COR-L47 (cell line): ENCODE measurements at regions not wholly inside any gene's neighbourhood (a gene's known extent, or its start where the extent isn't known, plus 50 kb on each side); places are given as distances from the start of the nearest gene placed in this dataset.

ENCODE experiments used
- DNase-seq: peaks from one replicate; lab custom pipeline; 2025; lab: John Stamatoyannopoulos, UW

DNA sequence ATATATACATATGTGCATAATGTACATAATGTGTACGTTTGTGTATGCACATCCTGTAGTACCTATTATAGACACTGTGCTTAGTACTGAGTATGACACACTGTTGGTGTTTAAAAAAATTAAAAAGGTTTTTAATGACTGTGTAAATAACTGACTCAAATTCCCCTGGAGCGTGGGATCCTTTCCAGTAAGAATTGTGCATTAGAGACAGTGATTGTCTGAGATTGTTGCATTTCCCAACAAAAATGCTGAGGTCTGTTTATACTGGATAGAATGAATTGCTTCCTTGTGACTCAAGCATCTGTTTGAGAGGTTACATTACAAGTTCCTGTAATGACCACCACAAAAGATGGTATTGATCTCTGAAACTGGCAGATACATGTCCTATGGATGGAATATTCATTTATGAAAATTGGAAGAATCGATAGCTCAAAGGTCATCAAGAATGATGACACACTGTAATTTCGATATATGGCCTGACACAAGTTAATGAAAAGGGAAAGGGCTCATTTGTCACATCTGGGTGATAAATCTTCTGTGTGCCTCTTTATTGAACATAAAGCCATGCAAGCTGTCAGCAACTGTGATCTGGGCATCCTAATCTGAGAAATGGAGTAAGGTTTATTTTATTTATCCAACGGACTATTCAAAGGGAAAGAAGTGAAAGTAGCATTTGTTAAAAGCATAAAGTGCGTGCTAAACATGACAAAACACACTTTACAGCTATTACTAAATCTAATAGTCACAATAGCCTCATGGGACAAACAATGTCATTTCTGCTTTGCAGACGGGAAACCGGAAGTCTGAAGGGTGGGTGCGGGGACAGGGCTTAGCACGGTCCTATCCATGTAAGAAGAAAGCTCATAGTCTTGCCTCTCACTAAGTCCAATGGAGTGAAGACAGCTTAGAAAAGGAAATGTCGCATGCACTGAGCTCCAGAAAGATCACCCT, 228.8 kb downstream of the CDH11 start:
- DNase-seq, result no peak

DNA sequence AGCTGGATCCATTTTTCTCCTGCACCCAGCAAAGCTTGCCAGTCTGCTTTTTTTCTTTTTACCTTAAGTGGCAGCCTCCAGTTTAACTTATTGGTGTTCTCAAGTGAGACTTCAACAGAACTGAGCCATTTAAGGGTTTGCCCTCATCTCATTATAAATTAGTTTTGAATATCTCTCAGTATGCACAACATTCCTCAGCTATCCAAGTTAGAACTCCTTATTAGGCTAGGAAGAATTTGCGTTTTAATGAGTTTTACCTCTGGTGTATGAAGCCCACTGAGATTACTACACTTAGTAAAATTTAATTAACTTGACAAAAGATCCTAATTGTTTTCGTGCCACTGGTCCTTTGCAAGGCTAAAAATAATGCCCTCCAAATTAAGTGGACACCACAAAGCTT, 232.4 kb downstream of the CDH11 start:
- no peak for DNase-seq

DNA sequence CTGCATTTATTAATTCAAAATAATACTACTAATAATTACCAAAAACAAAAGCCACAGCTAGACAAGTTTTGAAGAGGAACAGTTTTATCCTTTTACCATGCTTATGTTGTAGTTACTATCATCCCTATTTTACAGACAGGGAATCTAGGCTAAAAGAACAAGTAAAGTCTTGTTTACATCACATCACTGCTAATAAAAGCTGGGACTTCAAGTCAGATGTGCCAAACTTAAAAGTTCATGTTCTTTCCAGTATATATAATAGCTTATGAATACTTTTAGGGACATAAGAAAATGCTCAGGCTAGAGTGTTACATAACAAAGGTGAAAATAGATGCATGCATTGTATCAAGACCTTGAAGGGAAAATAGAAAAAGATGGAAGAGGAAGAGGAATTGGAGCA, 234.2 kb downstream of the CDH11 start:
- no peak for DNase-seq

DNA sequence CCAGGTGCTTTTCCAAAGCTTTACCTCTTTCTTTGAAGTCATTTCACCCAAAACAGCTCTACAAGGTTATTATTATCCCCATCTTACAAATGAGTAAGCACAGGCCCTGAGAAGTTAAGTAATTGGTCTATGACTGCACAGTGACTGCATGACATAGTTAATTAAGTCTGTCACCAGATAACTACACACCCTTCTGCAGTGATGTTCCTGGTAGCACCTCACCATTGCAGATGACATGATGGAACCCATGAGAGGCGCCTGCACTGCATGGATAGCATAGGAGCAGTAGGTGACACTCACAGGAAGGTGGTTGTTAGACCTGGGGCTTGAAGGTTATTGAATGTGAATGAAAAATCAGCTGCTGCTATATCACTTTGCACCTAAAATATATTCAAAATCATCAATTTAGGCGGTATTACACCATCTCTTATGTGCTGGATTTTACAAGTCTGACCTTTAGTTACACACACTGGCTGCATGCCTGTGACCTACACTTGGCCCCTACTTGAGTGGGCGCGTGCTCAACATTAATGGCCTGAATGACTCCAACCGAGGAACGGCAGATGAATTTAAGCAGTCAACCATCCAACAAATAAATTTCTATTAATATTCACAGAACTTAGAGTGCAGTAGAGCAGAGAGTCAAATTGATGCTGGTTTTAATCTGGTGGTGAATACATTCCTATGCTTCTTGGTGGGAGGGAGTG, 239.6 kb downstream of the CDH11 start:
- DNase-seq, result no peak

DNA sequence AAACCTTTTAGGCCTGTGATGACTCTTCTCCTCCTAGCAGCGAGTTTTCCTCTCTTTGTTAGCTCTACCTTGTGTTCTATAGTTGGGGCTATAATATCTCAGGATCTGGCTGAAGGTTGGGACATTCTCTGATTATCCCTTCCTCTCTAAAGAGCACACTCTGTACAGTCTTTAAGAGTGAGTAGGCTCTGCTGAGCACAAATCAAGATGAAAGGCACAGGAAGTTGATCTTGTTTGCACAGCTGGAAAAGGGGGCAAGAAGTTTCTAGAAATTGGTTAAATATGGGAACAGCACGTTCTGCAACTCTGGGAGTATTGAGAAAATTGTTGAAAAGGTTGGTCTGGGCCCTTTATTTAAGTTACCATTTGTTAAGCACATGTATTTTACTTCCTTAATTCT, 240.9 kb downstream of the CDH11 start:
- no peak for DNase-seq

DNA sequence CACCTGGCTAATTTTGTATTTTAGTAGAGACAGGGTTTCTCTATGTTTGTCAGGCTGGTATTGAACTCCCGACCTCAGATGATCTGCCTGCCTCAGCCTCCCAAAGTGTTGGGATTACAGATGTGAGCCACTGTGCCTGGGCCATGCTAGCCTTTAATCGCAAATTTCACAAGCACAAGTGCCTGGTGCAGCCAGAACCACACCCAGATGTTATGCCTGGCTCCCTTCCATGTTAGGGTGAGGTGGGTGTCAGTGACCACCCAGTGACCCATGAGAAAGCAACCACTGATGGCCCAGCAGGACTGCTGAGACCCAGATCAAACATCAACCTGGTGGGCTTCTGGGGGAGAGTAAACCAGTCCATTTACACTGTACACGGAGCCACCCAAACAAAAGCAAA, 241.9 kb downstream of the CDH11 start:
- no peak for DNase-seq

DNA sequence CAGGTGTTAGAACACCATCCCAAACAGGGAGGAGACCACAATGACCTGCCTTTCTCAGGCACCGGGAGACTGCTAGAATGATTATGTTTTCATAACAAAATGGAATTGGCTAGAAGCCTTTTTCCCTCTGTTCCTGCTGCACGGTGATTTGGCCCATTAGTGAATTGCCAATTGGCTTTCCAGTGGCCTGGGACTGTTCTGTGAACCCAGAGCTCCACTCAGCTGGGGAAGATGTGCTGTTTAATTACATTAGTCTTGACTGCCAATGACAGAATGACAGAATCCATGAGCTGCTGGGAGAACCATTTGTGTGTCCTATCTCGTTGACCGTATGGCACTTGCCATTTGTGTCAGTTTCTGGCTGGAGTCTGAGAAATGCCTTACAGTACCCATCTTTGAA, 242.9 kb downstream of the CDH11 start:
- DNase-seq, result no peak

DNA sequence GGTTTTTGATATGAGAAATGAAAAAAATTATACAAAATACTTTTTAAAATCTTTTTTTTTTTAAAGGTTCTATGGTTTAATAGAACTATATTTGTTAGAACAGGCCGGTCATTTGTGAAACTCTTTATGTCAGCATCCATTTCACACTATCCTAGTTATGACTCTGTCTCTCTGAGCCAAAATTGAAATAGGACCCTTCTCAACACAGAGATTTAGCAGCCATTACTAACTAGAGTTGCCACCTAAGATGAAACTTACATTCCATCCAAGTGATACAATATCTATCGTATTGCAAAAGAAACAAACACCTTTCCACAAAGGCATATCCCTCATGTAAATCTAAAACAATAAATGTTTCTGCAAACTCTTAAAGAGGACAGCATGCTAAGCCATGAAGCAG, 249.8 kb downstream of the CDH11 start:
- no peak for DNase-seq

DNA sequence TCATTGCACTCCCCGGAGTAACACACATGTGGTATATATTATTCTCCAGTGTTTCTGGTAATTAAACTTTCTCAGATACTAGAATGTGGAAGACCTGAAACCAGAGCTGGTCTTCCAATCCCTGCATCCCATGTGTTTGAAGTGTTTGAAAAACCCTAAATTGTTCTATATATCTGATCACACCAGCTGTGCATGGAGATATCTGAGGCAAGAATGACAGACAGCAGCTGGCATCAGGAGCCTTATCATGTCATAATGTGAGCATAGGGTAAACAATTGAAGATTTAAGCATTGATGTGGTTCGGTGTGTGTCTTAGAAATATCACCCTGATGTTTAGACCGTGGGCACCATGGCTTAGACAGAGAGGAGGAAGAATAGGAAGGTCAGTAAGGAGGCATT, 251.0 kb downstream of the CDH11 start:
- DNase-seq, result no peak

DNA sequence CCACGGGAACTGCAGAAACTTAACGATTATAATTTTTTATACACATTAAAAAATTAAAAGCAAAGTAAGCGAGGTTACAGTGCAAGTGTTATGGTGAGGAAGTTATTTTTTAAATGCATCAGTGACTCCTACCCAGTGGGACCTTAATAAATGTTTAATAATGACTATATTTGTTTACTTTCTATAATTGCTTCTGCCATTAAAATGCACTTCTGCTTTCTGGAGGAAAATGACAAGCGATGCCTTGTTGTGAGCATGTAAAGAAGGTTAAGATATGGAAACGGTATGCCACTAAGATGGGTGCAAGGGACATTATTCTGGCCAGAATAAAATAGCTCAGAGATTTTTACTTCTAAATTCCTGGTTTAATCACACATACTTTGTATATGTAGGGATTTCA, 252.1 kb downstream of the CDH11 start:
- no peak for DNase-seq

DNA sequence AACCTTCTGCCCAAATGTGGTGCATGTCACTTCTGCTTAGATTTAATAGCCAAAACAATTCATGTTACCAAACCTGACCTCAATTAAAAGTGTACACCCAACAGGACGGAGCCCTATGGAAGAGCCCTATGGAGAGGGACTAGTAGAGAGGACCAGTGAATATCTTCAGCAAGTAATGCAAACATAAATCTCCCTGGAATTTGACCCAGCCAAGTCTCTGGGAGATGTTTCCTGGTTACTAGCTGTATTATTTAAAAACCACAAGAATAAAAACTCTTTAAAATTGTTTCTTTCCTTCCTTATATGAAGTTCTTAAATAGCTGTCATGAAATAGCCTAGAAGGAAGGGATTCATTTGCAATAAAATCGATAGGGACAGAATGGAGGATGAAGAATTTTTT, 255.8 kb downstream of the CDH11 start:
- DNase-seq, result no peak

DNA sequence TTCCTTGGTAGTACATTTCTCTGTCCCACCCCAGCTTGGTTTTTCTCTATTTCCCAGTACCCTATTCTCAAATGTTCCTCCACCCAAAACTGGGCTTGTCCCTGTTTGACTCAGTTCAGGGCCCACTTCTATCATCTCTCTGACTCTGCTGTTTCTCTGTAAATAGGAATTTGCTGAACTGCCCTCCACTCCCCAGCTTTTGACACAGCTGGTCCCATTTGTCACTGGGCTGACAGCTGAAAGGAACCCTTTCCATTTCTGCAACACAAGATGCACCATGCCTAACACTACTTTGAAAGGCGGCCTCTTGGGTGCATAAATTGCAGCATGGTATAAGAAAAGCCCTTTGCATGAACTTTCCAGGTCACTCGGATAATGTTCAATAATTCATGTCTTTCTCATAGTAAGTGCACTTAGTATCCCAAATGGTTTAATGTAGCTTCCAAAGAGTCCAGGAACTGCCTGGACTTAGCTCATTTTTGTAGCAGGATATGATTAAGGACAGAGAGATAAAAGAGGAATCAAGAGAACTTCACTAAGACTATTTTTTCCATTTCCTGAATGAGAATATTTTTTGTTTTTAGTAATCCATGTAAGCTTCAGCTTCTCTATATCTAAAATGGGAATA, 256.7 kb downstream of the CDH11 start:
- no peak for DNase-seq

DNA sequence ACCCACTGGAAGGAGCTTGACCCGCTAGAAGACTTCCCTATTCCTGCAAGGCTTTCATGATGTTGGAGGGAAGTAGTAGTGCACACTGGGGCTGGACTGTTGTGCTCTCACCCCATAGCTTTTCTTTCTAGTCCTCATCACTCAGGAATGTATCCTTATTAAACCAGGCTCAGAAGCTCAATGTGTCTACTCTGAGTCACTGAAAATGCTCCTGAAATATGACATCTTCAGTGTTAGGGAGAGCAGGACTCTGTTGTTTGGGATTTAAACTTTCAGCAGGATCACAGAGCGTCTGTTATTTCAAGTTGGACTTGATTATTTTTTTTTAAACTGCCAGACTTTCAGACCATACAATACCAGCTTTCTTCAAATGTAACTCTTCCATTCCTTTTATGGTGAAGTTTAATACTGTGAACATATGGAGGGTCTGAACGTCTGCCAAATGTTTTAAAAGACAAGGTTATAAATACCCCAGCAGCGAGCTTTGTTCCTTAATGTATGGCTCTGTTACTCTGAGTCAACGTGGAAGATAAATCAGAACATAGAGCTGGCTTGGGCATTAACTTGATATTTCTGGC, 257.5 kb downstream of the CDH11 start:
- no peak for DNase-seq

DNA sequence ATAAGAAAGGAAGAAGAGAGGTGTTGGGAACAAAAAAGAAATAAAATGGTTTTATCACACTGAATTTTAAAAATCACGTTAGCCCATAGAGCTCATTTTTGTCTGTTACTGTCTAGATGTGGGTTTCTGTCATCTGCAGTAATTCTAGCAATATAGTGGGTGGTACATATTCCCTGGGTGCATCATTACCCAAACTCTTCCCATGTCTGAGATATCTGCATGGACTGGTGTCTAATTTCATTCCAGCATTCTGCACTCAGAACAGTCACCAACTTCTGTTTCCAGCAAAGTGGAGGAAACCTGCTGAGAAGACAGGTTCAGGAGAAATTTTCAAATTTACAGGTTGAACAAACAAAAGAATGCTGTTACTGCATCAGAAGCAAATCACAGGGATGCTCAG, 263.8 kb downstream of the CDH11 start:
- no peak for DNase-seq

DNA sequence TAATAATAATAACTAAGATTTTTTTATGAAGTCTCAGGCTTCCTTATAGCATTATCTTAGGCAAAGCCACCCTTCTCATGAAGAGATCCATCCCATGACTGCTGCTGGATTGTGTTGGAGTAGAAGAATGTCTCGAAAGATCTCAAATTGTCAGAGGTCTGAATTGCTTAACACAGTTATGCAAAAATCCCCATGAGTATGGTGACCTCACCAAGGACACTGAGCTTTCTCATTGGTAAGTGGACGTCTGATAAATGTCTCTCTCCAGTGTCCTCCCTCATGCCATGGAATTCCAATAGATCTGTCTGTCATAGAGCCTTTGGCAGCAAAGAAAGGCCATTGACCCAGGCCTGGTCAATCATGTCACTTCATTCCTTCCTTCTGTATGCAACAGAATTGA, 264.5 kb downstream of the CDH11 start:
- no peak for DNase-seq

DNA sequence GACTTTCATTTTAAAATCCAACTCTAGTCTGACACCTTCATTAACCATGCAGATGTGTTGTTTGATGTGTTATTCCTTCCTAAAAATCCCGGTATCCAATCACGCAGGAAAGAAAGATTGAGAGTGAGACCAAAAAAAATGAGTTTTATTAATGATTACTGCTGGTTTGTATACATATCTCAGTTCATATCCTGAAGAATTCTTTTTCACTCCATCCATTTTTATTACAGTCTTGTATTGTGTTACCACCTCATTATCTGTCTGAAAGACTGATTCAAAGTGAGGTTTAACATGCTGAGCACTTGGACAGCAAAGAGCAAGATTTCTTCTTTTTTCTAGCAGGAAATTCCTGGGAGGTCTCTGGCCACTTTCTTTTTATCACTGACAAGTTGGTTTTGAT, 268.3 kb downstream of the CDH11 start:
- no peak for DNase-seq

DNA sequence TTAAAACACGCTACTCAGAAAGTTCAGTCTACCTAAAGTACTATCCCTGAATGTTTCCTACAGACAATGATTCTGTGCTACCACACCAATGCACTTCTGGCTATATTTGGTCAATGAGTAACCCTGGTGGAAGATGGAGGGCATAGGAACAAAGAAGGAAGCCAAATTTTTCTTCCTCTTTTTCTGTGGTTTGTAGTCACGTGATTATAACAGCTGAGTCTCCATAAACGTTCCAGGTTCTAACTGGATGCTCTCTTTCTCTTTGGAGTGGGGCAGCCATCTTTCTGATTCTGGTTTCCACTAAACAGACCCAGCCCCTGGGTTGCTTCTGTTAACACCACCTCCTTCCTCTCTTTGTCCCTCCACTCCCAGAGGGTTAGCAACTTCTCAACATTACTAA, 274.9 kb downstream of the CDH11 start:
- no peak for DNase-seq

DNA sequence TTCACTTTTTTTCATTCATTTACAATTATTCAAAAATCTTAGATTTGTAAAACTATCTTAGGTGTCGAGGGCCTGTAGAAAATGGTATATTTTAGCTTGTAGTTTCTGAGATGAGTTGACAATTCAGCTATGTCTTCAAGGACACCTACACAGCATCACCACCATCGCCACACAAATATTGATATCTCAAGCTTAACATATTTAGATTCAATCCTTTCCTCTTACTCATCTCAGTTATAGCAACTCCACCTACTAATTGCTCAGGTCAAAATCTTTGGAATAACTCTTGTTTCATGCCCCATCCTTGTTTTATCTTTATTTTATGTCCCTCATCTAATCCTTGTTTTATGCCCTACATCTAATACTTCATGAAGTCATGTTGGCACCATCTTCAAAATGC, 276.8 kb downstream of the CDH11 start:
- DNase-seq, result no peak

DNA sequence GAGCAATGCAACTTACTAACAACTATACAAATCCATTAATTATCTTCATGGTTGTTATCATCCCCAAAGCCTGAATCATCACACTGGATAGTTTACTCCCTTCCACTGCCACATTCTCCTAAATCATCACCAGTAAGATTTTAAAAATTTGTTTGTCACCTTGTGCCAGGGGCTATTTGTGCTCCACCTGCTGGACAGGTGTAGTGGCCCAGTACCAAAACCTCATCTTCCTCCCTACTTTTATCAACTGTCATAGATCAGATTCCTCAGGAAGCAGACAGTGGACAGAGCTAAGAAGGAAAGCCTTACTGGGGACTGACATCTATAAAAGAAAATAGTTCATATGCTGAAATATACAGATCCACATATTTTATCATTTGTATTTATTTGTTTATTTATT, 280.4 kb downstream of the CDH11 start:
- no peak for DNase-seq

DNA sequence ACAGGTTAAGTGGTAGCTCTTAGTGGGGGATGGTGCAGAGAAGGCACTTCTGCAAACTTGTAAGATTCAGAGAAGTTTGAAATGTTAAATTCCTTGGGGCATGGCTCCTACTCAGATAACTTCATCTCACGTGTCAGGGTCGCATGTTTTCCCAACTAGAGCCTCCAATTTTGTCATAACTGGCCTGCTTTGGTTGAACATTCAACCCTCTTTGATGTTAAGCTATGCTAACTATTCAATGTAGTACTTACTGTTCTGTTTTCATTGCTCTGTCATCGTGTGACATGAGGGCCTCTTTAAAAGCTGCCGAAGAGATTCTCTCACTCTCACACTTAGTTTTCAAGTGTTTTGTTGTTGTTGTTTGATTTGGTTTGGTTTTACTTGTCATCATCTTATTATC, 280.8 kb downstream of the CDH11 start:
- DNase-seq, result no peak

DNA sequence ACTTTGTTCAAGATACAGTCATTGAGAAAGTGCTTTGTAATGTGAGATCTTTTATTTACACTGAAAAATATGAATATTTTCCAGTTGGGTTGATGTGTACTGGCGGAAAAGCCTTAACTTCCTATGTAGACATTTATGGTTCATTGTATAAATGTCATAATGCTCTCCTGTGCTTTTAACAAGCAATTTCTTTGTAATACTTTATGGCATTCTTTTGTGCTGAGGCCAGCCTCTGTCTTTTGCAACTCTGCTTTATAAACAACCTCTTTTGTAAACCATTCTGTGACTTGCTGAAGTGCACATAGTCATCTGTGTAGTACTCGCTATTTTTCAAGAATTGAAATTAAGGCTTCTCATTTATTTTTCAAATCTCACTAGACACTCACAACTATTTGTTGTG, 291.2 kb downstream of the CDH11 start:
- DNase-seq, result no peak

DNA sequence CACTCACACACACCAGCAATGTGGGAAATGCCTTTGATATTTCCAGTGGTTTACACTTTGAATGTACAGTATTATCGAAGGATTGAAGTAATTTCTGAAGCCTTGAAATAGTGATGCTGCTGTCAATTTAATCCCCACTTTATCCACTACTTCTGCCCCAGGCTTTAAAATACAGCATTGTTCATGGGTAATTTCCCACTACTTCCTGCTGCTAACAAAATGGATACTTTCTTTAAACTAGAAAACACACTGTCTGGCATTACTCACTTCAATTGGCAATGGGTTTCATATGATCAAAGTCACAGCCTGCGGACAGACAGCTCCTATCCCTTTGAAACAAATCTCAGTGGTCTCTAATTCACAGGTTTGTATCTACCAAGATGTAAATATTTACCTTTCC, 292.2 kb downstream of the CDH11 start:
- DNase-seq, result no peak

DNA sequence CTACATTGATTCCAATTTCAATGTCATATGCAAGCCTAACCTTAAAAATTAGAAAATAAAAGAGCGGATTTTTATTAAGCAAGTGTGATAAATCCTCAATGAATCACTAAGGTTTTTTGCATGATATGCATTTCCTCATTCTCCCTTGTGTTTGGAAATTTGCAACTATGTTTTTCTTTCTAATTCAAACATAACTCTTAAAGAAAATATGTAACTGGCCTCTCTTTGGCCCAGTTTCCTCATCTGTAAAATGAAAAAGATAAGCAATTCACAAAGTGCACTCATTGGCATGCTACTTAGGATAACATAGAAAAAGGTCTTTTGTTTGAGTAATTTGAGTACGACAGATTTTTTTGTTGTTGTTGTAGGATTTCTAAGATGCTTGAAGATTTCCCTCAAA, 295.5 kb downstream of the CDH11 start:
- DNase-seq, result no peak
